Fibroblast of peridontal ligament (primary cell): ENCODE measurements at regions not wholly inside any gene's neighbourhood (a gene's known extent, or its start where the extent isn't known, plus 50 kb on each side); places are given as distances from the start of the nearest gene placed in this dataset.
"Not testable (repeated sequence)": the region's sequence is repeated elsewhere in the genome, so short reads cannot be mapped to it uniquely, and the experiment has no call there.

Experiments
- DNase-seq: peaks from one replicate; pipeline ENCODE4 v3.0.0-alpha.2; 2010; ENCODE audit errors: extremely low read depth

DNA sequence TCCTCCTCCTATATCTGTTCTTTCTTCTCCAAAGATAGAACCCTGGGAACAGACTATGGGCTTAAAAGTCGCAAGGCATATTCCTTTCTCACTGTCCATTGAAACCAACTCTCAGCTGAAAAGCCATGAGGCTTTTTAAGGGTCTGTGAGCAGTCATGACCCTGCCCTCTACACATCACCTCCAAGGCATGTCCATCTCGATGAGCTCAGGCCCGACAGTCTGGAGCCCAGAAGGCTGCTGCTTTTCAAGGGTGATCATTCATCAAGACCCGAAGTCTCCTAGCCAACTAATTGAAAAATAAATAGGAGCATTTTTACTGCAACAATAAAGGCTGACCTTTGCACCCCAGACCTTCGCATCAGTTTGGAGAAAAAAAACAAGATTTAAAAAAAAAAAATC, 378.8 kb upstream of the NRSN1 start:
- no peak for DNase-seq

DNA sequence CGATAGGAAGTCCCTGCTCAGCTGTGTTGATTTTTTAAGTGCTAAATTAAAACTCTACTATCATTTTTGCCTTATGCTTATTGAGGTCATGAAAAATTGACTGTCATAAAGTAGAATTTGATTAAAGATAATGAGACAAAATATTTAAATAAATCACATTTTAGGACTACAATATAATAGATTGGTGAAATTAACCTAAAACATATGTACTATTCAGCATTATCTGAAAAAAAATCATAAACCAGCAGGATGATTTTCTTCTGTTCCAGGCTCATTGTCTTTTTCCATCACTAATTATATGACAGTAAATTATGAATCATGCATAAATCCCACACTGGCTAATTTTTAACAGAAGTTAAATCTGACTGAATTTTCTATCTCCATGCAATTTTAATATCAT, 373.6 kb upstream of the NRSN1 start:
- DNase-seq = no peak

DNA sequence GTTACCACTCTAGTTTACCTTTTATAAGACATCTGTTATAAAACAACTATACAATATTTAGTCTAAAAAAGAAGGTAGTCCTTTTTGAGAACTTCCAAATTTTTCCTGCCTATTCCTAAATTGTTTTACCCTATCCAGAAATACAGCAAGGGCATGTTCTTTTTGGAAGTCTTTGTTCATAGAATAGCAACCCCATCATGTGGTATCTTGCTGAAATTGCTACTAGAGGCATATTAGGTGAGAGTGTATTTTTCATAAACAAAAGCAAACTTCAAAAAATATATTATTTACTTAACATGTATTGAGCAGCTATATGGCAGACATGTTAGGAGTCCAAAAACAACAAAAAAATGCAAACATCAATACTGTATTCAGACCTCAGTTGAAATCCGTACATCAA, 371.8 kb upstream of the NRSN1 start:
- no peak for DNase-seq

DNA sequence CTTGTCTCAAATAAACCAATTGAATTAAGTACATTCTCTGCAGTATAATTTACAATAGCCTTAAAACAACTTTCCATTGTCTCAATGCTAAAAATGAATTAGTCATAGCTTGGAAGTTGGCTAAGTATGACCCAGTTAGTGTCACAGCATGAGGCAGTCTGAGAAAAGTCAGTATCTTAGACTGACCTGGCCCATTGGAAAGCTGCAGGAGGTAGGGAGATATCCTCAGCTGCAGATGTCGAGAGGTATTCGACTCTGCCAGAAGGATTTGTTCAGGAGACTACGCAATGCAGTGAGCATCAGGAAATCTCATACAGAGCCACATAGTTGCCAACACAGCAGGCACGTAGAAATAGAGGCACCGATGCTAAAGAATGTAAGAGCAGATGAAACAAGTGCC, 350.9 kb upstream of the NRSN1 start:
- DNase-seq = no peak

DNA sequence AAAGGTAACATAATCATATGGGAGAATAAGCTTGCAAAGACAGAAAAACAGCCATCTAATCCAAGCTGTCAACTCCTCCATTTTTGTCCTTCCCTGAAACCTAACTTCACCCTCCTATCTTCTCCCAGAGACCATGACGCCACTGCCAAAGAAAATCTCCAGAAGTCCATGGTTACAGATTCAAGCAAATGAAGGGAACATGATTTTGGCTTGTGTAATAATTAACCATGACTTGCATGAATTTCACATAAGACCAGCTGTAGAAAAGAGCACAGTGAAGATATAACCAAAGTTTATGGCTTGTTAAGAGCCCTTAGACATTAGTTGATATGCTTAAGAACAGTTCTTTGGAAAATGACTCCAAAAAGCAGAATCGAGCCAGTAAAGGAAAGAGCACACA, 342.1 kb upstream of the NRSN1 start:
- DNase-seq = no peak

DNA sequence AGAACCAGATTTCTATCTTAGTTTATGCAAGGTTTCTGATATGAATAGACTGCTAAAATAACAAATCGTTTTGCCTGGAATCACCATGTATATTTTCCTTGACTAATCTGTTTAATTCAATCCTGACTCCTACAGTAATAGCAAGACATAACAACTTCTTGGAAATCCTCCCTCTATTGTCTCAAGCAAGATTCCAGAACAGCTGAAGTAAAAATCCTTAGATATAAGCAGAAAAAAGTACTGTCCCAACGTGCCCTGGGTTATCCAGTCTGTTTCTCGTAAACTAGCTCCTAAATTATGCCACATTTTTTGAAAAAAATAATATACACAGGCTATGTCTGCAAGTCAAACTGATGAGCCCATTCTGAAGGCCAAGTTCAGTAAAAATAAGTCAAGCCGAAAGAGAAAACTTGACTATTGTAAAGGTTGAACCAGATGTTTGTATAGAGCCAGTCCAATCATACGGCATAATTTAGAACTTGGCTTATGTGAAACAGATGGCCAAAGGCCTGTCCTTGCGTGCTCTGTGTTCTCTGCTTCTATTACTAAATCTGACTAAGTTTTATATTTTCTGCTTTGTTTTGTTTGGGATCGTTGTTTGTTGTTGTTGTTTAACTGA, 341.6 kb upstream of the NRSN1 start:
- peak; percentile 3 for DNase-seq

DNA sequence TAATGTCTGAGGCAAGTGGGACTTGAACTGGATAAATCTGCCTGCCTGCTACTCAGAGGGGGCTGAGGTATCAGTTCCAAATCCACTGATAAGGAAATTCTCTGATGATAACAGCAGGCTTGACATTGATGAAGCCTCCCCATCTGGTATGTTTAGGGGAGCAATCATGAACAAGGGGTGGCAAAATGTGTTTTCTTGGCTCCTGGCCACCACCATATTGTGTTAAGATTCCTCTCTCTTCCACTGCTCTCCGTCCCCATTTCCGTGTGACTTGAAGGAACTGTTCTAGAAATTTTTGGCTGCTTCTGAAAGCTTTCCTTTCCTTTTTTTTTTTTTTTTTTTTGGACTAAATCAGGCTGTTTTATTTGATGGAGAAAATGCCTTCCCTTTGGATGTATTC, 335.3 kb upstream of the NRSN1 start:
- no peak for DNase-seq

DNA sequence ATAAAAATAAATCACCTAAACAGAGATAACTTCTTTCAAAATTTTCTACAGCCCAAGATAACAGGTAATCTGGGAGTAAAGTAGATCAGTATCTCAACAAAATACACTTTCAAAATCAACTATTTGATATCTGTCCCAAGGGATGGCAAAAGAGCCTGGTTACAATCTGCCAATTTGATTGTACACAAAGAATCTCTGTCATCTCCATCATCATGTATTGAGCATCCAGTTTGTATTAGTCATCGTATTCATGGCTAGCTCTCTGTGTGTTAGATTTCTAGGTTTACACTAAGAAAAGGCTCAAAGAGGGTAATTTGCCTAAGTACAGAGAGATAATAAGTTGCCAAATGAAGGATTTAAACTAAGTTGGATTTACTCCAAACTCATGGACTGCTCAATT, 329.0 kb upstream of the NRSN1 start:
- DNase-seq = no peak

DNA sequence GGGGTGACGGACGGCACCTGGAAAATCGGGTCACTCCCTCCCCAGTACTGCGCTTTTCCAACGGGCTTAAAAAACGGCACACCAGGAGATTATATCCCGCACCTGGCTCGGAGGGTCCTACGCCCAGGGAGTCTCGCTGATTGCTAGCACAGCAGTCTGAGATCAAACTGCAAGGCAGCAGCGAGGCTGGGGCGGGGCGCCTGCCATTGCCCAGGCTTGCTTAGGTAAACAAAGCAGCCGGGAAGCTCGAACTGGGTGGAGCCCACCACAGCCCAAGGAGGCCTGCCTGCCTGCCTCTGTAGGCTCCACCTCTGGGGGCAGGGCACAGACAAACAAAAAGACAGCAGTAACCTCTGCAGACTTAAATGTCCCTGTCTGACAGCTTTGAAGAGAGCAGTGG, 321.7 kb upstream of the NRSN1 start:
- not testable (repeated sequence) for DNase-seq

DNA sequence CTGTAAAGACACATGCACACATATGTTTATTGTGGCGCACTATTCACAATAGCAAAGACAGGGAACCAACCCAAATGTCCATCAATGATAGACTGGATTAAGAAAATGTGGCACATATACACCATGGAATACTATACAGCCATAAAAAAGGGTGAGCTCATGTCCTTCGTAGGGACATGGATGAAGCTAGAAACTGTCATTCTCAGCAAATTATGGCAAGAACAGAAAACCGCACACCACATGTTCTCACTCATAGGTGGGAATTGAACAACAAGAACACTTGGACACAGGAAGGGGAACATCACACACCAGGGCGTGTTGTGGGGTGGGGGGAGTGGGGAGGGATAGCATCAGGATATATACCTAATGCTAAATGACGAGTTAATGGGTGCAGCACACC, 304.9 kb upstream of the NRSN1 start:
- DNase-seq = not testable (repeated sequence)

DNA sequence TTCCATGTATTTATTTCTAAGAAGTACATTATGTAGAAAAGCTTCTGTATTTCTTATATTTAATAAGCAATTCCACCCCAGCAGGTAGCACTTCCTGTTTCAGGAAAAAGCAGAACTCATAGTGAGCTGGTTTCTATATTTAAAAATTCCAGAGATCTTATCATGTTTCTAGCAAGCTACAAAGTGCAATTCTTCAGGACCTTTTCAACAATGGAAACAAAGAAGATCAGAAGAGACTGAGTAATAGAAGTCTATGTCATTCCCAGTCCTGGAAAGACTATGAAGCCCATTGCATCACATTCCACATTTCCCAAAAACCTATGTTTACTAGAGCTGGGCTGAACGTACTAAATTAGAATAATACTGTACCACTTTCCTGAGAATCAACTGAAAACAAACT, 302.6 kb upstream of the NRSN1 start:
- no peak for DNase-seq

DNA sequence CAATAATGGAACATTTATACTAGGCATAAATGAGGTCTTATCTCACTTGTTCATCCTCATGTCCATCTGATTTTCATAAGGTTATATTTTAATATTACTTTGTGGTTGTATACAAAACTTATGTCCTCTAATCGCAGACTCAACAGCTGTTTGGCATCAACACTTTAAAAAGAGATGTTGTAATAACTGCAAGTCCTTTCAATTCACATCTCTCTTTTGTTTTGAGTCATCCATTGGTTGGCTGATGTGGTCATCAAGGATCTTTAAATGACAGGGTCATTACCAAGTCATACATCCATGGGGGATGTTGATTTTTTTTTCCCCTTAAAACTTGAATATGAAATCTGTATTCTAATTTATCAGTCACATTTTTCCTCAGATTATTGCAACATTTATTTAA, 299.4 kb upstream of the NRSN1 start:
- DNase-seq = no peak

DNA sequence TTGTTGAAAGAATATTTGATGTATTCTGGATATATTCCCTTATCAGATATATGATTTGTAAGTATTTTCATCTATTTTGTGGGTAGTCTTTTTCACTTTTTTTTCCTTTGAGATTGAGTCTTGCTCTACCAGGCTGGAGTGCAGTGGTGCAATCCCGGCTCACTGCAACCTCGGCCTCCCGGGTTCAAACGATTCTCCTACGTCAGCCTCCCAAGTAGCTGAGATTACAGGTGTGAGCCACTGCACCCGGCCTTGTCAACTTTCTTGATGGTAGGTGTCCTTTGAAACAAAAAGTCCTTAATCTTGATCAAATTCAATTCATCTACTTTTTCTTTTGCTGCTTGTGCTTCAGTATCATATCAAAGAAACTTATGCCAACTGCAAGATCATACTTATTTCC, 297.2 kb upstream of the NRSN1 start:
- no peak for DNase-seq

DNA sequence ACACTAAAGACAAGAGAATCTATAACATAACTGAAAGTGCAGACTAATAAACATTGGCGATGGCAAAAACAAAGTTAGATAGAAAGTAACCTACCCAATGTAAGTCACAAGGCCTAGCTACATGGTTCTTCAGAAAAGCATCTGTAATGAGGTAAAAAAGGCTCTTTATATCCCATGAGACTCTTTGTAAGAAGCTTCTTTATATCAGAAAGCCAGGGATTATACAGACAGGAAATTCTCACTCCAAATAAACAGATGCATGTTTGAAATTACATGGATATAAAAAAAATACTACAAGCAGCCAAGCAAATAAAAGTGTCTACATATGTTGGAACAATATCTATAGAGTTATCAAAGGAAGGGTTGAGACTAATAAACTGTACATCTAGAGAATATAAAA, 284.9 kb upstream of the NRSN1 start:
- DNase-seq = no peak

DNA sequence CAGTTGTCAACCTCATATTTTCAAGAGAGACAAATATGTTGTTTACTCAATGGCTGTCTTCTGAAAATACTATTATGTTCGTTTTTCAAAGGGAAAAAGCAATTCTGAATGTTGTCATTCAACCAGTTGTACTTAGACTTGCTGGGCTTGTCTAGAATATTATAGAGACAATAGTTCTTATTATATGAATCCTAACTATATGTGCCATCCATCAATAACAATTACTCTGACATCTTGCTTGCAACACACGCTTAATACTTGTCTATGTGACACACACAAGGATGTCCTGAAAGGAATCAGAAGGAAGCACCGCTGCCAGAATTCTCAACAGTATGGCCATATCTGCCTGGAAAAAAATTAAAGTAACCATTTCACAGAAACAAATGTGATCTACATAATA, 283.3 kb upstream of the NRSN1 start:
- DNase-seq = no peak

DNA sequence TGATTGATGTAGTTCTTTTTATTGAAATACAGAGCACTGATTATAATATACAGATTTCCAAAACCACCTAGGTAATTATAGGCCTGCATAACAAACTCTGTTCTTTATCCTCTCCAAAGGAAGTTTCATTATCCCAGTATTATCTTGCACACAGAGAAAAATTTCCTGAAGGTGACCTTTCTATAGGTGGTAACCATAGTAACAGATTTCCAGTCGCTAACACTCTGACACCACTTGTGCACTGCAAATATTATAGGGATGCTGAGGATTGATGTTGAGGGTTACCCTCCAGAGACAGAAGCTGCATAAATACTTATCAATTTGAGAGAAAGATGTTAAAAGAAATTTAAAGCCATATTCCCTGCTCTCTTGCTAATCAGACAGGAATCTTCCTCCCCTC, 274.5 kb upstream of the NRSN1 start:
- no peak for DNase-seq

DNA sequence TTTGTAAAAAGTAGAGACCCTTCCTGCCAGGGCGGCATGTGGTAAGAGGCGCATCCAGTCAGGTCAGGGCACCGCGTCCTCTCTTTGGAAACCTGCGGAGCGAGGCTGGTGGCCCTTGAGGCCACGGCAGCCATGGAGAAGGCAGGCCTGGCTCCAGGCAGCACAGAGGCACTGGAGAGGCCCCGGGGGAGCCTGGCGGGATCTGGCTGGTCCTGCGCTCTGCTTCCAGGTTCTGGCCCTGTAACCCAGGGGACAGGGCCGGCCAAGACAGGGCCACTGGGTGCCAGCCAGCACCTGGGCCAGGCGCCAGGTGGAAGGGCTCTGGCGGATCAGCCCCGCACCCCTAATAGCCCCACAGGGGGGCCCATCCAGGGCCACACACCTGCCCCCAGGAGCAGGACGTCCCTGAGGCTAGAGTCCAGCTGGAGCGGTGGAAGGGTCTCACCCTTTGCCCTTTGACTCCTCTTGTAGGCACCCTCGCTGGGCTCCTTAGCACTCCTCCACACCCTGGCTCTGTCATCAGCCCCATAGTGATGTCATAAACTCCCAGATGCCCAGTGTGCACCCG, 272.4 kb upstream of the NRSN1 start:
- not testable (repeated sequence) for DNase-seq

DNA sequence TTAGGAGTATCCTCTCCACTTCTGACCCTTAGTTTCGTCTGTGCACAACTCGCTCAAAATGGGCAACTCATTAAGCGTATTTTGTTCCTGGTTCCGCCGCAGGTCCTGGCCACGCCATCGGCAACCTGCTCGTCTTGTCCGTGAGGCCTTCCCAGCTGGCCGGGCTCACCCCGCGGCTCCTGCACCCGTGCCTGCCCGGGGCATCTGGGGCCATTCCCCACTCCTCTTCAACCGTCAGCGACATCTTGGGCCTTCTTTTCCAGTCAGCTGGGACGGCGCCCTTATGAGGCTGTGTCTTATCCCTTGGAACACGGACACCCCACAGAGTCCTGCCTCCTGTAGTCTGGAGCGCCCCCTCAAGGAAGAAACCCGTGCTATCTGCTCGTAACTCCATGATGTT, 271.9 kb upstream of the NRSN1 start:
- not testable (repeated sequence) for DNase-seq

DNA sequence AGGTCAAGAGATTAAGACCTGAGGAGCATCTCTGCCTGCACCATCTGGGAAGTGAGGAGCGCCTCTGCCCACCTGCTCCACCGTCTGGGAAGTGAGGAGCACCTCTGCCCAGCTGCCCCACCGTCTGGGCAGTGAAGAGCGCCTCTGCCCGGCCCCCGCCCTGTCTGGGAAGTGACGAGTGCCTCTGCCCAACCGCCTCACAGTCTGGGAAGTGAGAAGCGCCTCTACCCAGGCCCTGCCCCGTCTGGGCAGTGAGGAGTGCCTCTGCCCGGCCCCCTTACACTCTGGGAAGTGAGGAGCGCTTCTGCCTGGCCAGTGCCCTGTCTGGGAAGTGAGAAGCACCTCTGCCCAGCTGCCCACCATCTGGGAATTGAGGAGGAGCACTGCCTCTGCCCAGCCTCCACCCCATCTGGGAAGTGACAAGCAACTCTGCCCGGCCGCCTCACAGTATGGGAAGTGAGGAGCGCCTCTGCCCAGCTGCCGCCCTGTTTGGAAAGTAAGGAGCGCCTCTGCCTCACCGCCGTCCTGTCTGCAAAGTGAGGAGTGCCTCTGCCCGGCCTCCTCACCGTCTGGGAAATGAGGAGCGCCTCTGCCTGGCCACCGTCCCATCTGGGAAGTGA, 270.4 kb upstream of the NRSN1 start:
- DNase-seq = no peak

DNA sequence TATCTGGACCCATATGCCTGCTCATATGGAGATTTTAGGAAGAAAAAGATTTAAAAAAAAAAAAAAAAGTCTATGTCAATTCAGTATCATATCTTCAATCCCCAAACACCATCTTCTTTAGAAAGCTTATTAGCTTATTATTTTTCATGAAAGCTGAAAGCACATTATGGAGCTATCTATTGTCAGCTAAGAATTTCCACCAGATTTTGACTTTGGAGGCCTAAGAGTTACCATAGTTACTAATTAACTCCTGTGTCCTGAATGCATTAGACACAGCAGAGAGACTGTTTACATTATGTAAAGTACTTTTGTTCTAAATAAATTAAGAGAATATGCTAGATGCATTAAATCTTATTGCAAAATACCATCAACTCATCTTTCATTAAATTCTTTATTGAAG, 255.5 kb upstream of the NRSN1 start:
- DNase-seq = no peak

DNA sequence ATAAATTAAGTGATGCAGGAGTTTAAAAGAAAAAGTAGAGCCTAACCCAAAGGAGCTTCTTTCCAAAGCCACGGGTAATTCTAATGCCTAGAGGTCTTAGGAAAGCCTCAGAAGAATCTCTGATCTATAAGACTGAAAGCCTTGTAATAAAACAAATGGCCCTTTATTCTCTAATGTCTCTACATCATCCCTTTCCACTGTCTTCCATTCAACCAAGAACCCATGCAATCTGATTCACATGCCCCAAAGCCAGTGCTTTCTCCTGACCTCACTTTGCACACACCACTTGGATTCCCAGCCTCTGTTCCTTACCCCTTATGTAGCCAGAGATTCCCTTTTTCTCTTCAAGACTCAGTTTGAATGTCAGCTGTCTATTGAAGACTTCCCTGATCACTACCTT, 252.9 kb upstream of the NRSN1 start:
- no peak for DNase-seq

DNA sequence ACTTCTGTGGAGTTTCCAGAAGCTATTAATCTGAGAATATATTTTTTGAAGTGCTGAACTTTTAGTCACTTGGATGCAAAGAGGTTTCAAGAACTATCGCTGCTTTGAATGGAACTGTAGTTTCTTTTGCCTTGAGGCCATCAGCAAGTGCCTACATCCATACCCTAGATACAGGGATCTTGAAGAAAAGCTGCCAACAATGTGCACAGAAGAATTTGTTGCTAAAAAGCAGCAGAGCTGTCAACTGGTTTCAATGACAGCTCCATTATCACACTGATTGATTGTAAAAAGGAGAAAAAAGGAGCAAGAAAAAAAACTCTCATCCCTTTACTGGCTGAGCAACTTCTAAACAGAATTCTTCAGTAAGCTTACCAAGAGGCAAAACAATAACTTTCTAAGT, 251.0 kb upstream of the NRSN1 start:
- no peak for DNase-seq

DNA sequence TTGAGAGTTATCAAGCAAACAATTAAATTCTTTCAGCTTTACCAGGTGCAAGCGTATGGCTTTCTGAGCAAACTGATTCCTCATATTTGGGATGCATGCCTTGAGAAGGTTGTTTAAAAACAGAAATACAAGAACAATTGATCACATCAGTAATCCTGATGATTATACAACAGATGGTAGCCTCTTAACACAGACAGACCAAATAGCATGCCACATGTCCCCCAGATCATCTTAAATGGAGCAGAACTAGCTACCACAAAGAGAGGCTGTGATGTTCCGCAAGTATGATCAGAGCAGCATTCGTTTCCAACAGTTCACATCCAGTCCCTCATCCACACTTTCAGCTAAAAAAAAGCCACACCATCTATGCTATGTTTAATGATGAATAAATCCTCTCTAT, 246.2 kb upstream of the NRSN1 start:
- no peak for DNase-seq
